ENCODE measurements at regions not wholly inside any gene's neighbourhood (a gene's known extent, or its start where the extent isn't known, plus 50 kb on each side); places are given as distances from the start of the nearest gene placed in this dataset.

DNA sequence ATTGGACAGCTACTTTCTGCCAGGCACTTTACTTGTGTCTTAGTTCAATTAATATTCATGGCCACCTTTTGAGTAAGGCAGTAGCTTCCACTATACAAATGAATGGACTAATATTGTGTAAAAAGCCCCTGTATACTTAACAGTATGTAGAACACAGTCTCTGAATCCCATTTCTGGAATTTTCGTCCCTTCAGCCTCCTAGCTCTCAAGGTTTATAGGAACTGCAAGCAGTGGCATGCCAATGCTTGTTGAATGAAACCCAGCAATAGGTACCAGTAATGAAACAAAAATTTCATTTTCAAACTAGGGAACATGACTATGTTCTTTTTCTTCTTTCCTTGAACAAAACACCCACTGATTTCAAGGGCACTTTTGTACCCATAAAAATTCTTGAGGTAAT is 361.6 kb downstream of the TDRD3 start:
- no peaks in the 10 kb centered on the region for H3K79me2 ChIP-seq (ENCODE audit: control insufficient read depth in 1 of 2, insufficient read depth in 2 of 2, low read length in 2 of 2)
- peaks cover 0 to 11% (median 4%) of the 10 kb centered on the region in 4 experiments; a peak in 3 of 7 replicates for H3K4me1 ChIP-seq (replicated peaks in 1 of 4; ENCODE audit: control insufficient read depth in 3 of 4, insufficient read depth in 4 of 4, low read length in 3 of 4)

More for the DNA sequence above, 361.6 kb downstream of the TDRD3 start:
- Histone ChIP-seq H3K23ac (ENCODE audit: insufficient read length) (no peak overlapping the region), H4K5ac (ENCODE audit: insufficient read length, low read depth, low read length) (no peak overlapping the region), H3K4ac (replicated peaks; ENCODE audit: insufficient read length, low read depth, low read length) (no peak overlapping the region), H2AK5ac (ENCODE audit: low read depth, low read length) (no peak overlapping the region), H4K8ac (ENCODE audit: extremely low read depth, insufficient read depth, low read length) (no peak overlapping the region), H3K4me2 (ENCODE audit: insufficient read depth in 1 of 2, low read depth in 2 of 2, low read length in 2 of 2) (no peak overlapping the region), H2BK120ac (replicated peaks; ENCODE audit: low read depth, low read length) (no peak overlapping the region), H3K9ac (replicated peaks in 1 of 4; ENCODE audit: extremely low read depth in 1 of 4, low read depth in 3 of 4, low read length in 3 of 4) (no peak overlapping the region), H3K56ac (replicated peaks; ENCODE audit: insufficient read length, low read depth, low read length) (no peak overlapping the region), H3K18ac (ENCODE audit: extremely low read depth, low read length) (no peak overlapping the region), H2BK12ac (ENCODE audit: low read depth, low read length) (no peak overlapping the region), H2AFZ (ENCODE audit: low read length) (no peak overlapping the region), H3K14ac (ENCODE audit: insufficient read length) (no peak overlapping the region), H3K79me1 (ENCODE audit: low read depth, low read length) (no peaks in the 10 kb centered on the region), H3K27ac (ENCODE audit: low read depth, low read length) (no peak overlapping the region), H3K4me3 (ENCODE audit: extremely low read depth in 1 of 4, insufficient read depth in 2 of 4, low read depth in 3 of 4, low read length in 4 of 4) (no peak overlapping the region), H3K23me2 (ENCODE audit: low read depth, low read length) (no peaks in the 10 kb centered on the region), H2BK15ac (ENCODE audit: low read length) (no peak overlapping the region), H2BK5ac (ENCODE audit: low read depth, low read length) (no peak overlapping the region), H2BK20ac (ENCODE audit: low read length) (no peak overlapping the region), H4K91ac (replicated peaks; ENCODE audit: insufficient read length, low read length) (no peak overlapping the region), H4K20me1 (replicated peaks in 1 of 2; ENCODE audit: control insufficient read depth in 1 of 2, insufficient read depth in 2 of 2, low read length in 2 of 2) (no peaks in the 10 kb centered on the region), H3K36me3 (ENCODE audit: control insufficient read depth in 2 of 4, insufficient read depth in 4 of 4, low read length in 3 of 4) (no peaks in the 10 kb centered on the region), H3K9me3 (ENCODE audit: insufficient read depth in 2 of 2, low read depth in 1 of 2, low read length in 1 of 2) (no peaks in the 10 kb centered on the region), H3K27me3 (replicated peaks in 1 of 4; ENCODE audit: control insufficient read depth in 3 of 4, extremely low read depth in 1 of 4, insufficient read depth in 3 of 4, low read length in 3 of 4) (no peaks in the 10 kb centered on the region)
- ChIA-PET POLR2A (ENCODE audit: partially characterized antibody) (no interaction called here), CTCF (ENCODE audit: partially characterized antibody) (interaction anchor here (1.1 to 1.5 kb wide), 3 partner anchors 13 to 231 kb away, joined by 3 to 4 read pairs (median 3); no protein-coding TSS in a partner anchor)
- WGBS, 2 experiments (ENCODE audit: extremely low coverage in 1 of 2, insufficient coverage in 1 of 2, insufficient read length in 1 of 2, insufficient replicate concordance in 2 of 2, low coverage in 1 of 2, low lambda C conversion rate in 2 of 2, missing lambda C conversion rate in 1 of 2), result 89% methylated on average over 1 of the region's 1 CpG; no CpG with 5 or more reads in 1 of the 2 experiments
- TF ChIP-seq SIN3A (conservative IDR thresholded peaks at IDR 0.05 in 1 of 2, IDR thresholded peaks at IDR 0.05 in 1 of 2; ENCODE audit: low read depth in 1 of 2, low read length in 2 of 2) (no peak), SP2 (IDR thresholded peaks at IDR 0.05; ENCODE audit: low read length) (no peak), RNF2 (IDR thresholded peaks at IDR 0.05; ENCODE audit: borderline replicate concordance, low read depth, low read length, missing control alignments, poor library complexity, severe bottlenecking) (no peak), CTBP2 (IDR thresholded peaks at IDR 0.05; ENCODE audit: borderline replicate concordance, insufficient read depth, insufficient read length, low read length) (no peak), EP300 (IDR thresholded peaks at IDR 0.05; ENCODE audit: borderline replicate concordance in 1 of 2, low read depth in 2 of 2, low read length in 2 of 2) (no peak), SIX5 (IDR thresholded peaks at IDR 0.05; ENCODE audit: low read depth, low read length) (no peak), POLR2A (IDR thresholded peaks at IDR 0.05; ENCODE audit: control extremely low read depth in 1 of 2, low read depth in 2 of 2, low read length in 2 of 2) (no peak), CBX5 (IDR thresholded peaks at IDR 0.05; ENCODE audit: low read depth, low read length) (no peak)
- TF ChIP-seq, protein P1, sequence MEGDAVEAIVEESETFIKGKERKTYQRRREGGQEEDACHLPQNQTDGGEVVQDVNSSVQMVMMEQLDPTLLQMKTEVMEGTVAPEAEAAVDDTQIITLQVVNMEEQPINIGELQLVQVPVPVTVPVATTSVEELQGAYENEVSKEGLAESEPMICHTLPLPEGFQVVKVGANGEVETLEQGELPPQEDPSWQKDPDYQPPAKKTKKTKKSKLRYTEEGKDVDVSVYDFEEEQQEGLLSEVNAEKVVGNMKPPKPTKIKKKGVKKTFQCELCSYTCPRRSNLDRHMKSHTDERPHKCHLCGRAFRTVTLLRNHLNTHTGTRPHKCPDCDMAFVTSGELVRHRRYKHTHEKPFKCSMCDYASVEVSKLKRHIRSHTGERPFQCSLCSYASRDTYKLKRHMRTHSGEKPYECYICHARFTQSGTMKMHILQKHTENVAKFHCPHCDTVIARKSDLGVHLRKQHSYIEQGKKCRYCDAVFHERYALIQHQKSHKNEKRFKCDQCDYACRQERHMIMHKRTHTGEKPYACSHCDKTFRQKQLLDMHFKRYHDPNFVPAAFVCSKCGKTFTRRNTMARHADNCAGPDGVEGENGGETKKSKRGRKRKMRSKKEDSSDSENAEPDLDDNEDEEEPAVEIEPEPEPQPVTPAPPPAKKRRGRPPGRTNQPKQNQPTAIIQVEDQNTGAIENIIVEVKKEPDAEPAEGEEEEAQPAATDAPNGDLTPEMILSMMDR (IDR thresholded peaks at IDR 0.05; ENCODE audit: control extremely low read depth in 1 of 3, insufficient read depth in 1 of 3, low read depth in 1 of 3, low read length in 3 of 3), result no peak
- no peak for DNase-seq (ENCODE audit: low read depth in 1 of 2, low spot score in 2 of 2)
- no peak for FAIRE-seq
